ENCODE measurements at regions not wholly inside any gene's neighbourhood (a gene's known extent, or its start where the extent isn't known, plus 50 kb on each side); places are given as distances from the start of the nearest gene placed in this dataset.

DNA sequence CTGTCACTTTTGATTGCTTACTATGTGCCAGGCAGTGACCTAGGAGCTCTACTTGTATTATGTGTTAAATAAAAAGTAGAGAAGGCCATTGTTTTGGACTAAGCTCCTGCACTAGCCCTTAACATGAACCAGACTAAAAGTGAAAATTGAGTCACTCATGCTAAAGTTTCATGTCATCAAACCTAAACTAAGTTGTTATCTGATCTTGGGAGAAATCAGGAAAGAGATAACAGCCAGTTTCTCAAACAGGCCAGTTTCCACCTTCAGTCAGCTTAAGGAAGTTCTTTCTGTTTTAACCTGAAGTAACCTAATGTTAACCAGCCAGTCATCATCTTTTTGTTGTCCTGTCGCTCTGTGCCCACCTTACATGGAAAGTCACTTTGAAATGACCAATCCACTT is 102.1 kb upstream of the MARK1 start:
- Mint-ChIP-seq H3K36me3 (ENCODE audit: low read depth) (no peaks in the 10 kb centered on the region), H3K4me3 (no peak overlapping the region), H3K4me1 (peaks cover 17% of the 10 kb centered on the region), H3K27ac (no peak overlapping the region), H3K9me3 (no peaks in the 10 kb centered on the region), H3K27me3 (ENCODE audit: insufficient read depth, low read depth, poor library complexity) (peaks cover 2% of the 10 kb centered on the region)
- ATAC-seq (no peak), DNase-seq (ENCODE audit: low spot score) (no peak)
- Histone ChIP-seq H3K27me3 (ENCODE audit: insufficient read depth) (no peaks in the 10 kb centered on the region), H3K4me1 (ENCODE audit: insufficient read depth) (peaks cover 3% of the 10 kb centered on the region), H4K20me1 (replicated peaks; ENCODE audit: insufficient read depth) (no peaks in the 10 kb centered on the region), H3K36me3 (ENCODE audit: insufficient read depth) (no peaks in the 10 kb centered on the region), H3K9me2 (ENCODE audit: insufficient read depth) (peaks cover 4% of the 10 kb centered on the region), H3F3A (replicated peaks; ENCODE audit: low read depth) (no peaks in the 10 kb centered on the region), H3K79me2 (replicated peaks; ENCODE audit: insufficient read depth) (no peaks in the 10 kb centered on the region), H2AFZ (no peak overlapping the region), H3K27ac (ENCODE audit: low read depth) (no peak overlapping the region), H3K4me3 (no peak overlapping the region), H3K4me2 (no peak overlapping the region)
- TF ChIP-seq EZH2phosphoT487 (IDR thresholded peaks at IDR 0.05; ENCODE audit: unreplicated experiment) = no peak
- TF ChIP-seq, protein P1, sequence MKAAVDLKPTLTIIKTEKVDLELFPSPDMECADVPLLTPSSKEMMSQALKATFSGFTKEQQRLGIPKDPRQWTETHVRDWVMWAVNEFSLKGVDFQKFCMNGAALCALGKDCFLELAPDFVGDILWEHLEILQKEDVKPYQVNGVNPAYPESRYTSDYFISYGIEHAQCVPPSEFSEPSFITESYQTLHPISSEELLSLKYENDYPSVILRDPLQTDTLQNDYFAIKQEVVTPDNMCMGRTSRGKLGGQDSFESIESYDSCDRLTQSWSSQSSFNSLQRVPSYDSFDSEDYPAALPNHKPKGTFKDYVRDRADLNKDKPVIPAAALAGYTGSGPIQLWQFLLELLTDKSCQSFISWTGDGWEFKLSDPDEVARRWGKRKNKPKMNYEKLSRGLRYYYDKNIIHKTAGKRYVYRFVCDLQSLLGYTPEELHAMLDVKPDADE (IDR thresholded peaks at IDR 0.05) = no peak
- no peak for TF ChIP-seq POLR2AphosphoS5 (IDR thresholded peaks at IDR 0.05; ENCODE audit: low read depth)
- no peak for TF ChIP-seq CREB1 (CRISPR knock-in tag; IDR thresholded peaks at IDR 0.05; ENCODE audit: low read depth)
- TF ChIP-seq STAT1 (IDR thresholded peaks at IDR 0.05; ENCODE audit: unreplicated experiment) = no peak
- no peak for TF ChIP-seq NANOG (IDR thresholded peaks at IDR 0.05; ENCODE audit: borderline replicate concordance)
- TF ChIP-seq, protein P2, sequence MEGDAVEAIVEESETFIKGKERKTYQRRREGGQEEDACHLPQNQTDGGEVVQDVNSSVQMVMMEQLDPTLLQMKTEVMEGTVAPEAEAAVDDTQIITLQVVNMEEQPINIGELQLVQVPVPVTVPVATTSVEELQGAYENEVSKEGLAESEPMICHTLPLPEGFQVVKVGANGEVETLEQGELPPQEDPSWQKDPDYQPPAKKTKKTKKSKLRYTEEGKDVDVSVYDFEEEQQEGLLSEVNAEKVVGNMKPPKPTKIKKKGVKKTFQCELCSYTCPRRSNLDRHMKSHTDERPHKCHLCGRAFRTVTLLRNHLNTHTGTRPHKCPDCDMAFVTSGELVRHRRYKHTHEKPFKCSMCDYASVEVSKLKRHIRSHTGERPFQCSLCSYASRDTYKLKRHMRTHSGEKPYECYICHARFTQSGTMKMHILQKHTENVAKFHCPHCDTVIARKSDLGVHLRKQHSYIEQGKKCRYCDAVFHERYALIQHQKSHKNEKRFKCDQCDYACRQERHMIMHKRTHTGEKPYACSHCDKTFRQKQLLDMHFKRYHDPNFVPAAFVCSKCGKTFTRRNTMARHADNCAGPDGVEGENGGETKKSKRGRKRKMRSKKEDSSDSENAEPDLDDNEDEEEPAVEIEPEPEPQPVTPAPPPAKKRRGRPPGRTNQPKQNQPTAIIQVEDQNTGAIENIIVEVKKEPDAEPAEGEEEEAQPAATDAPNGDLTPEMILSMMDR (conservative IDR thresholded peaks at IDR 0.05; ENCODE audit: low read depth in 2 of 2) = no peak

DNA sequence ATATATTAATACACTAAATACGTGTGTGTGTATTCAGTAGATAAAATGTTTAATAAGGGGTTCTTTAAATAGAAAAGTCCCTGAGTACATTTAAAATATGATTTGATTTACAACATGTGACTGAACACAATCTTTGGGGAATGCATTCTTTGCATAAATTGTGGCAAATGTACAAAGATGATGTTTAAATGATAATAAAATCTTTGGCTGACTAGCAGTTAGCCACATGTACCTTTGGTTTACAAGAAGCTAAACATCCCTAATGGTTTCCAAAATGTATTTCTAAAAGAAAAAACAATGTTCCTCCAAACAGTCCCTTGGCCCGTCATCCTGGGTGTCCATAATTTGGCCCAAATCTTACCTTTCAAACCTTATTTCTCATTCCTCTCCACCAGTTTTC is 106.4 kb upstream of the MARK1 start:
- no peaks in the 10 kb centered on the region for H3K36me3 Mint-ChIP-seq (ENCODE audit: low read depth)
- no peaks in the 10 kb centered on the region for H3K9me3 Mint-ChIP-seq
- peaks cover 13% of the 10 kb centered on the region for H3K4me1 Mint-ChIP-seq
- no peak overlapping the region for H2AFZ ChIP-seq
- H3K4me2 ChIP-seq = no peak overlapping the region
- ATAC-seq (no peak), DNase-seq (ENCODE audit: low spot score) (no peak)
- no peaks in the 10 kb centered on the region for H3K27me3 ChIP-seq (ENCODE audit: insufficient read depth)
- H3K36me3 ChIP-seq (ENCODE audit: insufficient read depth) = no peaks in the 10 kb centered on the region
- H3K4me1 ChIP-seq (ENCODE audit: insufficient read depth) = peaks cover 8% of the 10 kb centered on the region
- no peak overlapping the region for H3K27ac ChIP-seq (ENCODE audit: low read depth)
- no peaks in the 10 kb centered on the region for H3K79me2 ChIP-seq (replicated peaks; ENCODE audit: insufficient read depth)
- H3K4me3 ChIP-seq = no peak overlapping the region
- H3K27me3 Mint-ChIP-seq (ENCODE audit: insufficient read depth, low read depth, poor library complexity) = peaks cover 2% of the 10 kb centered on the region
- H3K9me2 ChIP-seq (ENCODE audit: insufficient read depth) = peaks cover 4% of the 10 kb centered on the region
- H3K27ac Mint-ChIP-seq = no peak overlapping the region
- H3F3A ChIP-seq (replicated peaks; ENCODE audit: low read depth) = no peaks in the 10 kb centered on the region
- no peaks in the 10 kb centered on the region for H4K20me1 ChIP-seq (replicated peaks; ENCODE audit: insufficient read depth)
- H3K4me3 Mint-ChIP-seq = no peak overlapping the region
- TF ChIP-seq JUNB (IDR thresholded peaks at IDR 0.05; ENCODE audit: unreplicated experiment) (no peak), CREB1 (CRISPR knock-in tag; IDR thresholded peaks at IDR 0.05; ENCODE audit: low read depth) (no peak), ZNF331 (CRISPR knock-in tag; IDR thresholded peaks at IDR 0.05; ENCODE audit: low read depth) (no peak)
- TF ChIP-seq, protein P3, sequence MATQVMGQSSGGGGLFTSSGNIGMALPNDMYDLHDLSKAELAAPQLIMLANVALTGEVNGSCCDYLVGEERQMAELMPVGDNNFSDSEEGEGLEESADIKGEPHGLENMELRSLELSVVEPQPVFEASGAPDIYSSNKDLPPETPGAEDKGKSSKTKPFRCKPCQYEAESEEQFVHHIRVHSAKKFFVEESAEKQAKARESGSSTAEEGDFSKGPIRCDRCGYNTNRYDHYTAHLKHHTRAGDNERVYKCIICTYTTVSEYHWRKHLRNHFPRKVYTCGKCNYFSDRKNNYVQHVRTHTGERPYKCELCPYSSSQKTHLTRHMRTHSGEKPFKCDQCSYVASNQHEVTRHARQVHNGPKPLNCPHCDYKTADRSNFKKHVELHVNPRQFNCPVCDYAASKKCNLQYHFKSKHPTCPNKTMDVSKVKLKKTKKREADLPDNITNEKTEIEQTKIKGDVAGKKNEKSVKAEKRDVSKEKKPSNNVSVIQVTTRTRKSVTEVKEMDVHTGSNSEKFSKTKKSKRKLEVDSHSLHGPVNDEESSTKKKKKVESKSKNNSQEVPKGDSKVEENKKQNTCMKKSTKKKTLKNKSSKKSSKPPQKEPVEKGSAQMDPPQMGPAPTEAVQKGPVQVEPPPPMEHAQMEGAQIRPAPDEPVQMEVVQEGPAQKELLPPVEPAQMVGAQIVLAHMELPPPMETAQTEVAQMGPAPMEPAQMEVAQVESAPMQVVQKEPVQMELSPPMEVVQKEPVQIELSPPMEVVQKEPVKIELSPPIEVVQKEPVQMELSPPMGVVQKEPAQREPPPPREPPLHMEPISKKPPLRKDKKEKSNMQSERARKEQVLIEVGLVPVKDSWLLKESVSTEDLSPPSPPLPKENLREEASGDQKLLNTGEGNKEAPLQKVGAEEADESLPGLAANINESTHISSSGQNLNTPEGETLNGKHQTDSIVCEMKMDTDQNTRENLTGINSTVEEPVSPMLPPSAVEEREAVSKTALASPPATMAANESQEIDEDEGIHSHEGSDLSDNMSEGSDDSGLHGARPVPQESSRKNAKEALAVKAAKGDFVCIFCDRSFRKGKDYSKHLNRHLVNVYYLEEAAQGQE (IDR thresholded peaks at IDR 0.05; ENCODE audit: unreplicated experiment) = no peak
- TF ChIP-seq, protein P4, sequence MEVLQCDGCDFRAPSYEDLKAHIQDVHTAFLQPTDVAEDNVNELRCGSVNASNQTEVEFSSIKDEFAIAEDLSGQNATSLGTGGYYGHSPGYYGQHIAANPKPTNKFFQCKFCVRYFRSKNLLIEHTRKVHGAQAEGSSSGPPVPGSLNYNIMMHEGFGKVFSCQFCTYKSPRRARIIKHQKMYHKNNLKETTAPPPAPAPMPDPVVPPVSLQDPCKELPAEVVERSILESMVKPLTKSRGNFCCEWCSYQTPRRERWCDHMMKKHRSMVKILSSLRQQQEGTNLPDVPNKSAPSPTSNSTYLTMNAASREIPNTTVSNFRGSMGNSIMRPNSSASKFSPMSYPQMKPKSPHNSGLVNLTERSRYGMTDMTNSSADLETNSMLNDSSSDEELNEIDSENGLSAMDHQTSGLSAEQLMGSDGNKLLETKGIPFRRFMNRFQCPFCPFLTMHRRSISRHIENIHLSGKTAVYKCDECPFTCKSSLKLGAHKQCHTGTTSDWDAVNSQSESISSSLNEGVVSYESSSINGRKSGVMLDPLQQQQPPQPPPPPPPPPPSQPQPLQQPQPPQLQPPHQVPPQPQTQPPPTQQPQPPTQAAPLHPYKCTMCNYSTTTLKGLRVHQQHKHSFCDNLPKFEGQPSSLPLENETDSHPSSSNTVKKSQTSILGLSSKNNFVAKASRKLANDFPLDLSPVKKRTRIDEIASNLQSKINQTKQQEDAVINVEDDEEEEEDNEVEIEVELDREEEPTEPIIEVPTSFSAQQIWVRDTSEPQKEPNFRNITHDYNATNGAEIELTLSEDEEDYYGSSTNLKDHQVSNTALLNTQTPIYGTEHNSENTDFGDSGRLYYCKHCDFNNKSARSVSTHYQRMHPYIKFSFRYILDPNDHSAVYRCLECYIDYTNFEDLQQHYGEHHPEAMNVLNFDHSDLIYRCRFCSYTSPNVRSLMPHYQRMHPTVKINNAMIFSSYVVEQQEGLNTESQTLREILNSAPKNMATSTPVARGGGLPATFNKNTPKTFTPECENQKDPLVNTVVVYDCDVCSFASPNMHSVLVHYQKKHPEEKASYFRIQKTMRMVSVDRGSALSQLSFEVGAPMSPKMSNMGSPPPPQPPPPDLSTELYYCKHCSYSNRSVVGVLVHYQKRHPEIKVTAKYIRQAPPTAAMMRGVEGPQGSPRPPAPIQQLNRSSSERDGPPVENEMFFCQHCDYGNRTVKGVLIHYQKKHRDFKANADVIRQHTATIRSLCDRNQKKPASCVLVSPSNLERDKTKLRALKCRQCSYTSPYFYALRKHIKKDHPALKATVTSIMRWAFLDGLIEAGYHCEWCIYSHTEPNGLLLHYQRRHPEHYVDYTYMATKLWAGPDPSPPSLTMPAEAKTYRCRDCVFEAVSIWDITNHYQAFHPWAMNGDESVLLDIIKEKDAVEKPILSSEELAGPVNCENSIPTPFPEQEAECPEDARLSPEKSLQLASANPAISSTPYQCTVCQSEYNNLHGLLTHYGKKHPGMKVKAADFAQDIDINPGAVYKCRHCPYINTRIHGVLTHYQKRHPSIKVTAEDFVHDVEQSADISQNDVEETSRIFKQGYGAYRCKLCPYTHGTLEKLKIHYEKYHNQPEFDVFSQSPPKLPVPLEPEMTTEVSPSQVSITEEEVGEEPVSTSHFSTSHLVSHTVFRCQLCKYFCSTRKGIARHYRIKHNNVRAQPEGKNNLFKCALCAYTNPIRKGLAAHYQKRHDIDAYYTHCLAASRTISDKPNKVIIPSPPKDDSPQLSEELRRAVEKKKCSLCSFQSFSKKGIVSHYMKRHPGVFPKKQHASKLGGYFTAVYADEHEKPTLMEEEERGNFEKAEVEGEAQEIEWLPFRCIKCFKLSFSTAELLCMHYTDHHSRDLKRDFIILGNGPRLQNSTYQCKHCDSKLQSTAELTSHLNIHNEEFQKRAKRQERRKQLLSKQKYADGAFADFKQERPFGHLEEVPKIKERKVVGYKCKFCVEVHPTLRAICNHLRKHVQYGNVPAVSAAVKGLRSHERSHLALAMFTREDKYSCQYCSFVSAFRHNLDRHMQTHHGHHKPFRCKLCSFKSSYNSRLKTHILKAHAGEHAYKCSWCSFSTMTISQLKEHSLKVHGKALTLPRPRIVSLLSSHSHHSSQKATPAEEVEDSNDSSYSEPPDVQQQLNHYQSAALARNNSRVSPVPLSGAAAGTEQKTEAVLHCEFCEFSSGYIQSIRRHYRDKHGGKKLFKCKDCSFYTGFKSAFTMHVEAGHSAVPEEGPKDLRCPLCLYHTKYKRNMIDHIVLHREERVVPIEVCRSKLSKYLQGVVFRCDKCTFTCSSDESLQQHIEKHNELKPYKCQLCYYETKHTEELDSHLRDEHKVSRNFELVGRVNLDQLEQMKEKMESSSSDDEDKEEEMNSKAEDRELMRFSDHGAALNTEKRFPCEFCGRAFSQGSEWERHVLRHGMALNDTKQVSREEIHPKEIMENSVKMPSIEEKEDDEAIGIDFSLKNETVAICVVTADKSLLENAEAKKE (CRISPR knock-in tag; IDR thresholded peaks at IDR 0.05) = no peak

Measured in GM23338 (cell line).